ENCODE measurements at regions not wholly inside any gene's neighbourhood (a gene's known extent, or its start where the extent isn't known, plus 50 kb on each side); places are given as distances from the start of the nearest gene placed in this dataset.

DNA sequence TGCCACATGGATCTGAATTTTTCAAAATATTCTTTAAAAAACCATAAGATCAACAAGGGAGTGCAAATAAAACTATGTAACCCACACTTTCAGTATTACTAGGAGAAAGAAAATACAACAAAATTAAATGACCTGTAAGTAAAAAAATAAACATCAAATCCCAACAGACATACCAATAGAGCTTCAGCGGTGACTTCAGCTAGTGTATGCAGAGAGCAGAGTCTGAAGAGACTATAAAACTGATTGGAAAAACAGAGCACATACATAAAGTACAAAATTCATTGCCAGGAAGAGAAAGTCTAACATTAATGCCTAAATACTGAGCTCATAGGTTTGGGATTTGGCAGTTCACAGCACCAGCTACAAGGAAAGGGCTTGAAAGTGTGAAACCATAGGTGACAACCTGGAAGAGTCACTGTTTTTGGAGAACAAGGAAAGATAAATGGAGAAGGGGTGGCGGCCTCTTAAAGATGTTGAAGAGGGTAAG, 291.1 kb downstream of the LMO7 start:
- TF ChIP-seq, protein P1, sequence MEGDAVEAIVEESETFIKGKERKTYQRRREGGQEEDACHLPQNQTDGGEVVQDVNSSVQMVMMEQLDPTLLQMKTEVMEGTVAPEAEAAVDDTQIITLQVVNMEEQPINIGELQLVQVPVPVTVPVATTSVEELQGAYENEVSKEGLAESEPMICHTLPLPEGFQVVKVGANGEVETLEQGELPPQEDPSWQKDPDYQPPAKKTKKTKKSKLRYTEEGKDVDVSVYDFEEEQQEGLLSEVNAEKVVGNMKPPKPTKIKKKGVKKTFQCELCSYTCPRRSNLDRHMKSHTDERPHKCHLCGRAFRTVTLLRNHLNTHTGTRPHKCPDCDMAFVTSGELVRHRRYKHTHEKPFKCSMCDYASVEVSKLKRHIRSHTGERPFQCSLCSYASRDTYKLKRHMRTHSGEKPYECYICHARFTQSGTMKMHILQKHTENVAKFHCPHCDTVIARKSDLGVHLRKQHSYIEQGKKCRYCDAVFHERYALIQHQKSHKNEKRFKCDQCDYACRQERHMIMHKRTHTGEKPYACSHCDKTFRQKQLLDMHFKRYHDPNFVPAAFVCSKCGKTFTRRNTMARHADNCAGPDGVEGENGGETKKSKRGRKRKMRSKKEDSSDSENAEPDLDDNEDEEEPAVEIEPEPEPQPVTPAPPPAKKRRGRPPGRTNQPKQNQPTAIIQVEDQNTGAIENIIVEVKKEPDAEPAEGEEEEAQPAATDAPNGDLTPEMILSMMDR (IDR thresholded peaks at IDR 0.05), result no peak
- TF ChIP-seq POLR2A (IDR thresholded peaks at IDR 0.05), result no peak
- no peak for TF ChIP-seq POLR2AphosphoS5 (IDR thresholded peaks at IDR 0.05)
- TF ChIP-seq EP300 (IDR thresholded peaks at IDR 0.05), result no peak
